Left colon (tissue), 2 donors: ENCODE measurements at regions not wholly inside any gene's neighbourhood (a gene's known extent, or its start where the extent isn't known, plus 50 kb on each side); places are given as distances from the start of the nearest gene placed in this dataset.
A peak's percentile ranks its signal among the peaks of the same experiment; 100 is the strongest.

Experiments
- ATAC-seq: fragments of 200-7000 bp; cut with Tn5 transposase; one replicate; pipeline ENCODE4 v1.9.1; 2020; ENCODE audit warnings: mild to moderate bottlenecking, moderate library complexity
- DNase-seq, 2 donors: peaks; one replicate each; pipeline ENCODE4 v3.0.0-alpha.2; 2020
- intact Hi-C, 2 donors: fragments of 100-400 bp; cut with DNase I in 1 of 2; cut with micrococcal nuclease in 1 of 2; formaldehyde crosslinking; loops; one replicate each; pipeline versions ENCODE4 v1.11.2 to v1.14.0; 2022; cut with DNase I, micrococcal nuclease
- donor health status: DM: no; HTN: no; CAD: no.
- donor health status: DM: yes; HTN: yes; CAD: no.

DNA sequence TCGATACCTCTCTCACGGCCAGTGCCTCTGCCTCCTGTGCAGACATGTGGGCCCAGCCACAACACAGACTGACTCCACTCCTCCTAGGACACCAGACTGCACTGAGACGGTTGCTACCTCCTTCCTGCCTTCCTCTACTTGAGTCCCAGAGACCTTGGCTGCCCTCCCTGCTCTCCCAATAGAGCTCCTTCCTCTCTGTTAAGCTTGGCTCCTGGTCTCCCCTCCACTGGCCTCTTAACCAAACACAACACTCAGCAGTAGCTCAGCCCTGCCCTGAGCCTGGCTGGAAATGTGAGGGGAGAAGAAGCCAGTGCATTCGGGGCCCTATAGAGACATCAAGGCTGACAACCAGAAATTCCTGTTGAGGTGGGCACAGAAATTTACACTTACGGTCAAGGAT, 102.0 kb downstream of the HTR5A start:
- DNase-seq (no peak), ATAC-seq (no peak)
- intact Hi-C loops = no loop called here

DNA sequence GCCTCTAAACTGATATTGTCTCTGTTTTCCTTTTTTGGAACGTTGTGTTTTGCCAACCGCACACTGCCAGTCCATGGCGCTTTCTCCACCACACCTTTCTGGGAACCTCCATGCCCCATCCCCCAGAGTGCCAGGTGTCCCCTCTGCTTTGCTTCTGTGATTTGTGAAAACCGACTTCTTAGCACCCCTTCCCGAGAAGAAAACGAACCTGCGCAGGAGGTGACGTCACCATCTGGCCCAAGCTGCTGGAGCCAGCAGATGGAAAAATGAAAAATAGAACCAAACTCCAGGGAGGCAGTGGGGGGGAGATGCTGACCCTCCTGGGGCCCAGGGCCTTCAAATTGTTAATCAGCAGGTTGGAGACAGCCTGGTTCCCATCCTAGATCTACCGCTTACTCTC, 103.8 kb downstream of the HTR5A start:
- intact Hi-C loops = no loop called here
- no peak for ATAC-seq
- DNase-seq = no peak

DNA sequence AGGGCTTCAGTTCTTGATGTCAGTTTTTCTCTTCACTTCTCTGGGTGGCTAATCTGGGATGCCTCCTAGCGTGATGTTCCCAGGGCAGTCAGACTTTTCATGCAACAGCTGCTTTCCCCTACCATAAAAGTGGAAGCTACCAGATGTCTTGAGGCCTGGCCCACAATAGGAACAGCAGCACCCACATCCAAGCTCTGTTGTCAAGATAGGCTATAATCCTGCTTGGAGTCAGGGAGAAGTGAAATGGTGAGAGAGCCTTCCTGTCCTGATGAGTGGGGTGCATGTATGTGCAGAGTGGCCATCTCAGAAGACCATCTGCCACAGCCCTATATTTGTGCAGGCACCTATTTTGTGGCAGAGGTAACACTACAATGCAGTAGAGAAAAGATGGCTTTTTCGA, 108.0 kb downstream of the HTR5A start:
- intact Hi-C loops = no loop called here
- ATAC-seq (no peak), DNase-seq (no peak)

DNA sequence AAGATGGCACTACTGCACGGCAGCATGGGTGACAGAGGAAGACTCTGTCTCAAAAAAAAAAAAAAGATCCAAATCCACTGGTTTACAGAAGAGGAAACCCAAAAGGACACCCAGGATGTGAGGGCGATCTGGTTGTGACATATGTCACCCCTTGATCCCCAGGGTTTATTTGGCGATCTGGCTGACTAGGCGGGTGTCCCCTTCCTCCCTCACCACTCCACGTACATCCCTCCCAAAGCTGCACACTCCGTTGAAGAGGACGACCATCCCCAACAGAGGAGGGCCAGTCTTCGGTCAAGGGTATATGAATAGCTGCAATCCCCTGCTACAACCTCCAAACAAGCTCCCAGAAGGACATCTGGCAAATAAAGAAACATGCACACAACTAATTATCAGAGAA, 111.6 kb downstream of the HTR5A start:
- intact Hi-C loops = no loop called here
- no peak for ATAC-seq
- DNase-seq = no peak

DNA sequence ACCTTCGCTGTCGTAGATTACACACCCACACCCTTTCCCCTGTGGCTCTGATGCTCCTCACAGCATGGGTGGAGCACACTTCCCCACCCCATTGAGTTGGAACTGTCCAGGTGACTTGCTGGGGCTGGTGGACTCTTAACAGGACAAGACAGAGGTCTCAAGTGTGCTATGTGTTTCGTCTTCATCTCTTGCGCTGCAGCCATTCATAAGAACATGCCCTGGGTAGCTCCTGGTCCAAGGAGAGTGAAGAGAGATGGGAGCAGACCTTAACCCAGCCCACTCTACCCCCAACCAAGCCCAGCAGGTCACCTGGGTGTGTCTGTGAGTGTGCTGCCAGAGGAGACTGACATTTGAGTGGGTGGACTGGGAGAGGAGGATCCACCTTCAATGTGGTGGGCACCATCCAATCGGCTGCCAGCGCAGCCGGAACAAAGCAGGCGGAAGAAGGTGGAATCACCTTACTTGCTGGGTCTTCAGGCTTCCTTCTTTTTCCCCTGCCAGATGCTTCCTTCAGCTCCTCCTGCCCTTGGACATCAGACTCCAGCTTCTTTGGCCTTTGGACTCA, 112.4 kb downstream of the HTR5A start:
- no peak for ATAC-seq
- intact Hi-C loops = no loop called here
- DNase-seq = no peak

DNA sequence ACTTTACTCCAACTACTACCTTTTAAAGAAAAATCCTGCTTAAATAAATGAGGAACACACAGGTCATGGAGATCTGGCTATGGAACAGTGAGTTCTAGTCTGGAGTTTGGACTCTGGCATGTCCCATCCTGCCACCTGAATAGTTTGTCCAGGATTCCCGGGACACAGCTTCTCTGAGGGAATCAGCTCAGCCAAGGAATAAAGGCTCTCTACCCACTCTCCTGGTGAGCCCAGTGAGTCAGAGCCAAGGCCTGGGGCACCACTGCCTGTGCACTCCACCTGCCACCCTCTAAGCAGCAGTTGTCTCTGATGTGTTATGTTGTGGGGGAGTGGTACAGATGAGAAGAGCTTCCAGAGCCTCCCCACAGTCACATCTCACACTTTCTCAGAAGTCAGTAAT, 113.5 kb downstream of the HTR5A start:
- no peak for ATAC-seq
- no peak for DNase-seq

GRCh38 chr7:155184923-155185322, 112.8 kb upstream of the INSIG1 start:
- intact Hi-C loops = no loop called here
- ATAC-seq = no peak
- no peak for DNase-seq

More for the DNA sequence above, 113.5 kb downstream of the HTR5A start:
- intact Hi-C loops = no loop called here

DNA sequence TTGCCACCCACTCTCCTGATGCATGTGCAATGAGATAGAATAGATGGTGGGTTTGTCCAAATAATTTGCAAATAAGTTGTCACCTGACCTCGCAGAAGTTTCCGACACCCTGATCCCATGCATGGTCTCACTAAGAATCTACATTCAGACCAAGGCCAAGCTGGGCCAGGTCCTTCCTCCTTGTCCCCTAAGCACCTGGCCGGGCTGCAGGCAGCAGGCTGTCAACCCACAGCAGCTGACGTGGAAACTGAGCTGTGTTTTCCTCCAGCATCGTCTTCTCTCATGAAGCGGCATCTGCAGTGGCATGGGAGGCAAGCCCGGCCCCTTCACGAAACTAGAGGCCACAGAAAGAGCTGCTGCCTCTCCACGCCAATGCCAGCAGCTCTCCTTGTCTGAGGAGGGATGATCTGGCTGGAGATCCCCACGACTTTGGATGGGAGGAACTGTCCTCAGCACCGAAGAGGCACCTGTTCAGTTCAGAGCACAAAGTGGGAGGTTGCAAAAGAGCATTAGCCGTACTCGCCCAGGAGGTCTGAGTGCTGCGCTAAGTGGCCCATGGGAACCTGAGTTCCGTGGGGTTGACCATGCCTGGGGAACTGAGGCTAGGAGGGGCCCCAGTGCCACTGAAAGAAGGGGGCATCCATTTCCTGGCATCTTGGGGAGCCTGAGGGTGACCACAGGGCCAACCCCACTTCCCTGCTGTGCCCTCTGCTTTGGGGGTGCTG, 110.5 kb upstream of the INSIG1 start:
- DNase-seq (no peak), ATAC-seq (no peak)
- intact Hi-C loops = no loop called here

DNA sequence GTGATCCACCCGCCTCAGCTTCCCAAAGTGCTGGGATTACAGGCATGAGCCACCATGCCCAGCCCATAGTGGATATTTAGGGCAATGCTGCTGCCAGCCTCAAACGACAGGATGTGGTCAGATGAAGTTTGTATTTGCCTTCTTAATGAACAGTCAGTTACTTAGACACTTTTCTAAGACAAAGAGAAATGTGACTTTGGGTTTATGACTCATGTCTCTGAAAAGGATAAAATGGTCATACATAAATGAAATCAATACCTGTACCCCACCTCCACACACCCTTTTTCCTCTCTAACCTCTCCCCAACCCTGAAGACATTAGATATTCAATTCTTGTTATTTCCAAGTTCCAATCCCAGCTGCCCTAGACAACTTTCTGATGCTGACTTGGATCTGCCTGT, 109.3 kb upstream of the INSIG1 start:
- no peak for ATAC-seq
- DNase-seq = no peak
- intact Hi-C loops = no loop called here

- DNase-seq (peak in 1 of 2 donors; percentile 14), ATAC-seq (no peak)
- intact Hi-C loops = no loop called here
These were observed 108.7 kb upstream of the INSIG1 start for GRCh38 chr7:155188821-155189581.

DNA sequence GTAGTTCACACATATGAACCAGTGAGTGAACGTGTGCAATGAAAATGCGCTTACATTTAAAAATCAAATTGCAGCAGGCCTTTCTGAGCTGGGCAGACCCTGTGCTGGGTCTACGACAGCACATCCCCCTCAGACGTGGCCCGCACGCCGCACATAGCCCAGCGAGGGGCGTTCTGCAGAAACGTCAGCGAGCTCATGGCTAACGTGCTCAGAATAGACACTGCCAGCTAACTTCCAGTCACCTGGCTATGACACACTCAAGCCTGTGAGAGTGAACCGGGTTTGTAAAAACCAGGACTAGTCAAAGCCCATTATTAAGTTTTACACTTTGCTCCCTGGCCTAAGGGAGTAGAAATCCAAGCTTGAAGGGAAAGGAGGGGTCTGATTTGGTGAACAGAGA, 108.1 kb upstream of the INSIG1 start:
- DNase-seq (peak in 1 of 2 donors; percentile 11), ATAC-seq (no peak)
- intact Hi-C loops = no loop called here

GRCh38 chr7:155190688-155191087, 107.0 kb upstream of the INSIG1 start:
- intact Hi-C loops = loop anchor here (10.0 kb wide), 2 partner anchors 104 to 154 kb away; partner anchors contain the start of gene INSIG1 (in 1 of the 2)
- DNase-seq (peak; percentile 17 to 61), ATAC-seq (peak; percentile 76)

GRCh38 chr7:155191137-155191536, 106.5 kb upstream of the INSIG1 start:
- ATAC-seq (no peak), DNase-seq (peak in 1 of 2 donors; percentile 5)
- intact Hi-C loops = loop anchor here (10.0 kb wide), 2 partner anchors 104 to 154 kb away; partner anchors contain the start of gene INSIG1 (in 1 of the 2)

GRCh38 chr7:155191901-155192478, 105.7 kb upstream of the INSIG1 start:
- ATAC-seq (no peak), DNase-seq (peak in 1 of 2 donors; percentile 2)
- intact Hi-C loops = loop anchor here (2.0 to 10.0 kb wide), 3 partner anchors 103 to 153 kb away; partner anchors contain the start of gene INSIG1 (in 1 of the 2)

DNA sequence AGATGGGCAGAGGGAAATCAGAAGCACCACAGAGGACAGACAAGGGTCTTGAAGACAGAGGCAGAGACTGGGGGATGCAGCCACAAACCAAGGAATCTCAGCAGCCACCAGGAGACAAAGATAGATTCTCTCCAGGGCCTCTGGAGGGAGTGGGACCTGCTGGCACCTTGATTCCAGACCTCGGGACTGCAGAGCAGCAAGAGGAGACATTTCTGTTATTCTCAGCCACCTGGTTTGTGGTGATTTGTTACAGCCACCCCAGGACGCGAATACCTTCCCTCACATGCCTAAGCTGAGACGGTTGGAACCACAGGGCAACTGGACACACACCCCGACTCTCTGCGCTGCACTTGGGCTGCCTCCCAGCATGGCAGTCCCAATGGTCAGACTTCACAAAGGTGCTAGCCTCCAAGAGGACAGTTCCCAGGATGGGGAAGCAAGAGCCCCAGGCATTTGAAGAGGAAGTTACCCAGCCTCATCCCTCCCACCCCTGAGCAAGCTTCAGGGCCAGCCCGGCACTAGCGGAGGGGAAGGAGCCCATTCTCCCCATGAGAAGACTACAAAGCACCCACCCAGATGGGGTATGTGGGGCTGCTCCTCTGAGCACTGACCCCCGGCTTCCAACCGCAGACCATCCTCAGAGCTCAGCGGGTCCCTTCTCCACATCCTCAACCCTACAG, 104.6 kb upstream of the INSIG1 start:
- intact Hi-C loops = loop anchor here (2.0 to 10.0 kb wide), 3 partner anchors 102 to 152 kb away; partner anchors contain the start of gene INSIG1 (in 1 of the 2)
- no peak for ATAC-seq
- DNase-seq = peak in 1 of 2 donors; percentile 19

DNA sequence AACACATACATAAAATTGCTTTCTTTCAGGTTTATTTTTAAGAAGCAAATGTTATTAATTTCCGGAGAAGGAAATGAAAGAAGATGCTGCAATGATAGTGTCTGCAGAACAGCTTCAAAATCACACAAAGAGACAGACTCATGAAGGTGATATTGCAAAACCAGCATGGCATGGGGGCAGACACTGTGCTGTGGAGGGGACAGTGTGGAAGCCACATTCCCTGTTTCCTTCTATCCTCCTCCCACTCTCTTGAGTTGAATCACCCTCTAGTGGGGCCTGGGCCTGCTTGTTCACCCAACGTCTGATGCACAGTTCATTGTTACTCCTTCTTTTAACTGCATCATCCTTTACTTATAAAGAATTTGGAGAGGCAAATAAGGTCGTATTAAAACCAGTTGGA, 104.0 kb upstream of the INSIG1 start:
- DNase-seq (no peak), ATAC-seq (no peak)
- intact Hi-C loops = loop anchor here (2.0 to 10.0 kb wide), 3 partner anchors 101 to 151 kb away; partner anchors contain the start of gene INSIG1 (in 1 of the 2)

GRCh38 chr7:155194382-155195140, 103.1 kb upstream of the INSIG1 start:
- ATAC-seq (no peak), DNase-seq (peak in 1 of 2 donors; percentile 5)
- intact Hi-C loops = loop anchor here (10.0 kb wide), 2 partner anchors 100 to 150 kb away; partner anchors contain the start of gene INSIG1 (in 1 of the 2)
